ENCODE measurements at regions not wholly inside any gene's neighbourhood (a gene's known extent, or its start where the extent isn't known, plus 50 kb on each side); places are given as distances from the start of the nearest gene placed in this dataset.

DNA sequence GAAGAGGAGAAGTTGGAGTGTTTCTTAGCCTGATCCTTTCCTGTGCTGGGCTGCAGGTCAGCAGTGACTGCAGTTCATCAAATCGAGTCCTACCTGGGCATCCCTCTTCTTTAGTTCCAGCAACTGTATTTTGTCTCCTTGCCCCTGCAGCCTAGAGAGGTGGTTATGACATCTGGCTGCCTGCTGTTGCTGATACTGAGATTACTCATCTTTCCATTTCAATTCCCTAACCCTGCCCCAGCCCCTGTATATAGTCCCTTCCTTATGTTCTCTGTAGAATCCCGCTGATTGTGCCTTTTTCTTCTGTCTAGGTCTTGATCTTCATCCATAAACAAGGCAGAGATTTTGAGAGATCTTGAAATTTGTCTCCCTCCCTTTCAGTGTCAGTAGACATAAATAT lies 393.3 kb downstream of the EDEM1 start:
- no peak overlapping the region for H3K4me3 ChIP-seq (ENCODE audit: low read depth, low read length, poor library complexity, severe bottlenecking)
- H3K36me3 ChIP-seq (ENCODE audit: insufficient read depth, low read length), result no peaks in the 10 kb centered on the region
- DNase-seq (ENCODE audit: low spot score), result no peak
- H3K4me1 ChIP-seq (ENCODE audit: insufficient read depth, low read length, poor library complexity, severe bottlenecking), result no peaks in the 10 kb centered on the region
- no peaks in the 10 kb centered on the region for H3K9me2 ChIP-seq (ENCODE audit: insufficient read depth, low read length)
- H3K79me2 ChIP-seq (ENCODE audit: insufficient read depth, low read depth, low read length), result no peaks in the 10 kb centered on the region
- no peaks in the 10 kb centered on the region for H4K20me1 ChIP-seq (ENCODE audit: insufficient read depth, low read length)
- TF ChIP-seq CTCF (conservative IDR thresholded peaks at IDR 0.05; ENCODE audit: low read length) (no peak), EZH2phosphoT487 (IDR thresholded peaks at IDR 0.05; ENCODE audit: borderline replicate concordance, low read depth, low read length) (no peak)
- no peak overlapping the region for H3K4me2 ChIP-seq (ENCODE audit: low read length)
- CTCF ChIA-PET (ENCODE audit: unreplicated experiment), result no interaction called here
- intact Hi-C loops (cut with micrococcal nuclease; ENCODE audit: unreplicated experiment), result no loop called here
- H3K27ac ChIP-seq (ENCODE audit: low read depth, low read length, poor library complexity, severe bottlenecking), result no peak overlapping the region
- BruUV-seq (replicated peaks), result no TSS peak
- POLR2A ChIA-PET, result no interaction called here
- no peak overlapping the region for H2AFZ ChIP-seq (ENCODE audit: low read length)
- H3K9me3 ChIP-seq (ENCODE audit: low read length), result no peaks in the 10 kb centered on the region

DNA sequence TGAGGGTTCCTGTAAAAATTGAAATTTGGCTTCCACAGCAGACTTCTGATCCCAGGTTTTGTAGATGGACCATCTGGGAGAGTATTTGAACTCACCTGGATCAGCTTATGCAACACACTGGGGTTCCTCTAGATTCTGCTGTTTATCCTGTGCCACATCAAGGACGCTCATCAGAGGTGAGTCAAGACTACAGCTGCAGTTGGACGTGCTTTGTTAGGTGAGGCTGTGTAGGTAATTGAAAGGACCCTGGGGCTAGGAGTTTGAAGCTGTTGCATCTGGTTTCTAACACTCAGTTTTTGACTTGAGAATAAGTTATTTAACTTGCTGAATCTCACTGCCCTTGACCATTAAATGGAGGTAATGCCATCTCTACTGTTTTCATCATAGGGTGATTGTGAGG lies 394.2 kb downstream of the EDEM1 start:
- no peaks in the 10 kb centered on the region for H3K9me3 ChIP-seq (ENCODE audit: low read length)
- ChIA-PET POLR2A (interaction anchor here (0.7 kb wide), 1 partner anchor 307 kb away, joined by 3 read pairs; no protein-coding TSS in a partner anchor), CTCF (ENCODE audit: unreplicated experiment) (no interaction called here)
- no peaks in the 10 kb centered on the region for H3K79me2 ChIP-seq (ENCODE audit: insufficient read depth, low read depth, low read length)
- TF ChIP-seq CTCF (conservative IDR thresholded peaks at IDR 0.05; ENCODE audit: low read length) (no peak), EZH2phosphoT487 (IDR thresholded peaks at IDR 0.05; ENCODE audit: borderline replicate concordance, low read depth, low read length) (no peak)
- no peaks in the 10 kb centered on the region for H3K4me1 ChIP-seq (ENCODE audit: insufficient read depth, low read length, poor library complexity, severe bottlenecking)
- no peaks in the 10 kb centered on the region for H3K36me3 ChIP-seq (ENCODE audit: insufficient read depth, low read length)
- intact Hi-C loops (cut with micrococcal nuclease; ENCODE audit: unreplicated experiment), result no loop called here
- BruUV-seq (replicated peaks), result no TSS peak
- H3K9me2 ChIP-seq (ENCODE audit: insufficient read depth, low read length), result no peaks in the 10 kb centered on the region
- H2AFZ ChIP-seq (ENCODE audit: low read length), result no peak overlapping the region
- H3K4me2 ChIP-seq (ENCODE audit: low read length), result no peak overlapping the region
- no peak overlapping the region for H3K4me3 ChIP-seq (ENCODE audit: low read depth, low read length, poor library complexity, severe bottlenecking)
- DNase-seq (ENCODE audit: low spot score), result no peak
- no peak overlapping the region for H3K27ac ChIP-seq (ENCODE audit: low read depth, low read length, poor library complexity, severe bottlenecking)
- no peaks in the 10 kb centered on the region for H4K20me1 ChIP-seq (ENCODE audit: insufficient read depth, low read length)

- no TSS peak for BruUV-seq (replicated peaks)
- no peak overlapping the region for H3K4me3 ChIP-seq (ENCODE audit: low read depth, low read length, poor library complexity, severe bottlenecking)
- H3K4me2 ChIP-seq (ENCODE audit: low read length), result no peak overlapping the region
- no peaks in the 10 kb centered on the region for H3K79me2 ChIP-seq (ENCODE audit: insufficient read depth, low read depth, low read length)
- DNase-seq (ENCODE audit: low spot score), result no peak
- H2AFZ ChIP-seq (ENCODE audit: low read length), result no peak overlapping the region
- TF ChIP-seq EZH2phosphoT487 (IDR thresholded peaks at IDR 0.05; ENCODE audit: borderline replicate concordance, low read depth, low read length) (no peak), CTCF (conservative IDR thresholded peaks at IDR 0.05; ENCODE audit: low read length) (no peak)
- H4K20me1 ChIP-seq (ENCODE audit: insufficient read depth, low read length), result no peaks in the 10 kb centered on the region
- ChIA-PET POLR2A (no interaction called here), CTCF (ENCODE audit: unreplicated experiment) (no interaction called here)
- H3K9me3 ChIP-seq (ENCODE audit: low read length), result no peaks in the 10 kb centered on the region
- no peaks in the 10 kb centered on the region for H3K36me3 ChIP-seq (ENCODE audit: insufficient read depth, low read length)
- H3K4me1 ChIP-seq (ENCODE audit: insufficient read depth, low read length, poor library complexity, severe bottlenecking), result no peaks in the 10 kb centered on the region
- H3K9me2 ChIP-seq (ENCODE audit: insufficient read depth, low read length), result no peaks in the 10 kb centered on the region
- no peak overlapping the region for H3K27ac ChIP-seq (ENCODE audit: low read depth, low read length, poor library complexity, severe bottlenecking)
- intact Hi-C loops (cut with micrococcal nuclease; ENCODE audit: unreplicated experiment), result no loop called here
Measured at GRCh38 chr3:5583920-5584319, 396.4 kb downstream of the EDEM1 start.

Measured in OCI-LY7 (cell line).